ENCODE measurements at regions not wholly inside any gene's neighbourhood (a gene's known extent, or its start where the extent isn't known, plus 50 kb on each side); places are given as distances from the start of the nearest gene placed in this dataset.

GRCh38 chr4:117661091-117662072 lies 372.9 kb upstream of the NDST3 start:
- intact Hi-C loops (cut with DNase I), result no loop called here
- no peaks in the 10 kb centered on the region for H3K36me3 ChIP-seq
- DNase-seq (no peak), ATAC-seq (no peak)
- H3K9me3 ChIP-seq, result no peaks in the 10 kb centered on the region
- no peaks in the 10 kb centered on the region for H3K4me1 ChIP-seq
- no peak for TF ChIP-seq CTCF (IDR thresholded peaks at IDR 0.05)
- no peaks in the 10 kb centered on the region for H3K27me3 ChIP-seq
- no peak overlapping the region for H3K27ac ChIP-seq
- no peak overlapping the region for H3K4me3 ChIP-seq

- H3K27me3 ChIP-seq, result no peaks in the 10 kb centered on the region
- H3K9me3 ChIP-seq, result no peaks in the 10 kb centered on the region
- H3K4me1 ChIP-seq, result no peaks in the 10 kb centered on the region
- no peak overlapping the region for H3K27ac ChIP-seq
- DNase-seq (peak in 1 of 4 donors; percentile 4), ATAC-seq (no peak)
- H3K4me3 ChIP-seq, result no peak overlapping the region
- no peaks in the 10 kb centered on the region for H3K36me3 ChIP-seq
- TF ChIP-seq CTCF (IDR thresholded peaks at IDR 0.05), result no peak
- intact Hi-C loops (cut with DNase I), result no loop called here
Observed at GRCh38 chr4:117664706-117665444, 369.4 kb upstream of the NDST3 start.

GRCh38 chr4:117676153-117676552 lies 358.1 kb upstream of the NDST3 start:
- H3K27ac ChIP-seq, result no peak overlapping the region
- H3K4me3 ChIP-seq, result no peak overlapping the region
- TF ChIP-seq CTCF (IDR thresholded peaks at IDR 0.05), result no peak
- no peaks in the 10 kb centered on the region for H3K4me1 ChIP-seq
- no peaks in the 10 kb centered on the region for H3K36me3 ChIP-seq
- ATAC-seq, result no peak
- intact Hi-C loops (cut with DNase I), result no loop called here
- no peaks in the 10 kb centered on the region for H3K27me3 ChIP-seq
- DNase-seq, result no peak
- peaks cover 0 to 19% of the 10 kb centered on the region in 2 donors for H3K9me3 ChIP-seq

- no peak overlapping the region for H3K27ac ChIP-seq
- H3K4me1 ChIP-seq, result no peaks in the 10 kb centered on the region
- DNase-seq (no peak), ATAC-seq (no peak)
- H3K36me3 ChIP-seq, result no peaks in the 10 kb centered on the region
- no peaks in the 10 kb centered on the region for H3K27me3 ChIP-seq
- TF ChIP-seq CTCF (IDR thresholded peaks at IDR 0.05), result no peak
- intact Hi-C loops (cut with DNase I), result no loop called here
- H3K4me3 ChIP-seq, result no peak overlapping the region
- H3K9me3 ChIP-seq, result peaks cover 0 to 12% of the 10 kb centered on the region in 2 donors
Observed at GRCh38 chr4:117678861-117679260, 355.4 kb upstream of the NDST3 start.

All from left lung (tissue), 4 donors.